MM.1S (cell line): ENCODE measurements at regions not wholly inside any gene's neighbourhood (a gene's known extent, or its start where the extent isn't known, plus 50 kb on each side); places are given as distances from the start of the nearest gene placed in this dataset.

Source experiments
- EZH2phosphoT487 ChIP-seq: fragments of 300-600 bp; sonication (generic); IDR thresholded peaks from 2 replicates; pipeline ENCODE4 v1.6.1; 2018; ENCODE audit warnings: antibody characterized with exemption, low read length
- TF ChIP-seq, protein P1 (sequence below): fragments of 300-600 bp; sonication (generic); IDR thresholded peaks from 2 replicates; pipeline ENCODE4 v1.5.1; 2016; ENCODE audit warnings: antibody characterized with exemption, low read length, mixed read lengths

DNA sequence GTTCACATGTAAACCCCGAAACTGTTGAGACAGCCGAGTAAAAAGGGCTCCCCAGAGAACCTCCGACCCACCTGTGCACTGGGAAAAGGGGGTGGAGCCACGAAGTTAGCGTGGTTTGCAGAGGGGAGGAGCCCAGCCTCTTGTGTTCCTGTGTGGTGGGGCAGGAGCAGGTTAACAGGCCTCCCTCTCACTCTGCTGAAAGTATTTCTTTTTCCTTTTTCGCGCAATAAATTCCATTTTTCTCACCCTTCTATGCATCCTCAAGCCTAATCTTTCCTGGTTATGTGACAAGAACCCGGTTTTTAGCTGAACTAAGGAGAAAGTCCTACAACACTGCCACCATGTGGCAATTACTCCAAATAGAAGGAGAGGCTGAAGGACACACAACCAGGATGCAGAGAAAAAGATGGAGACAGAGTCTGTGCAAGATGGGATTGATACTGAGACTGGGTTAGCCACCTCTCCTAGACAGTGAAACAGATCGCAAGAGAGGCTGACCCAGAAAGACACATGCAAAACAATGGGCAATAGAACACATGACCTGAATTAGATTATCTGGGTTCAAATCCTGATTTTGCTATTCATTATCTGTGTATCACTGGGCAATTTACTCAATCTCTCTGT is 168.7 kb upstream of the PRSS16 start:
- TF ChIP-seq, protein P1, sequence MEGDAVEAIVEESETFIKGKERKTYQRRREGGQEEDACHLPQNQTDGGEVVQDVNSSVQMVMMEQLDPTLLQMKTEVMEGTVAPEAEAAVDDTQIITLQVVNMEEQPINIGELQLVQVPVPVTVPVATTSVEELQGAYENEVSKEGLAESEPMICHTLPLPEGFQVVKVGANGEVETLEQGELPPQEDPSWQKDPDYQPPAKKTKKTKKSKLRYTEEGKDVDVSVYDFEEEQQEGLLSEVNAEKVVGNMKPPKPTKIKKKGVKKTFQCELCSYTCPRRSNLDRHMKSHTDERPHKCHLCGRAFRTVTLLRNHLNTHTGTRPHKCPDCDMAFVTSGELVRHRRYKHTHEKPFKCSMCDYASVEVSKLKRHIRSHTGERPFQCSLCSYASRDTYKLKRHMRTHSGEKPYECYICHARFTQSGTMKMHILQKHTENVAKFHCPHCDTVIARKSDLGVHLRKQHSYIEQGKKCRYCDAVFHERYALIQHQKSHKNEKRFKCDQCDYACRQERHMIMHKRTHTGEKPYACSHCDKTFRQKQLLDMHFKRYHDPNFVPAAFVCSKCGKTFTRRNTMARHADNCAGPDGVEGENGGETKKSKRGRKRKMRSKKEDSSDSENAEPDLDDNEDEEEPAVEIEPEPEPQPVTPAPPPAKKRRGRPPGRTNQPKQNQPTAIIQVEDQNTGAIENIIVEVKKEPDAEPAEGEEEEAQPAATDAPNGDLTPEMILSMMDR: peak; percentile 83
- no peak for TF ChIP-seq EZH2phosphoT487
